ENCODE measurements at regions not wholly inside any gene's neighbourhood (a gene's known extent, or its start where the extent isn't known, plus 50 kb on each side); places are given as distances from the start of the nearest gene placed in this dataset.

DNA sequence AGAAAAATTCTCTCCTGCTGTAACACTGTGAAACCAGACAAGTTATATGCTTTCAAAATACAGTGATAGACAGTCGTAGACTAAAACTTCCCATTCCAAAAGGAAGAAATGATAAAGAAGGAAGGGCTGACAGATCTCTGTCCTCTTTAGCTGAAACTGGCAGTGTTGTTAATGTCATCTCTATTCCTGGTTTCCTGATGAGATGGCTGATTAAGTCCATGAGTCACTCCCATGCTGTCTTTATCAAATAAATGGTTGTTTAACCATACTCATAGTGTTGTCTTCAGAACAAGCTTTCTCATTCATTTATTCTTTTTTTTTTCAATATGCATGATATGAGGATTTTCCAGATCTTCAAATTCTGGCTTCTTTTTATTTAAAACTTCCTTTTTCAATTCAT lies 952.2 kb upstream of the WWC1 start:
- H3K9me2 ChIP-seq (ENCODE audit: insufficient read depth), result no peaks in the 10 kb centered on the region
- H3K4me1 ChIP-seq (ENCODE audit: insufficient read depth), result no peaks in the 10 kb centered on the region
- no peak overlapping the region for H3K4me2 ChIP-seq (ENCODE audit: unreplicated experiment)
- no peak overlapping the region for H3K9ac ChIP-seq
- H3K27ac ChIP-seq, result no peak overlapping the region
- no peak for DNase-seq
- H3K36me3 ChIP-seq (ENCODE audit: low read depth), result no peaks in the 10 kb centered on the region
- H3K27me3 ChIP-seq (replicated peaks; ENCODE audit: insufficient read depth), result no peaks in the 10 kb centered on the region
- H3F3A ChIP-seq (ENCODE audit: insufficient read depth), result no peaks in the 10 kb centered on the region
- H3K4me3 ChIP-seq, result no peak overlapping the region
- 9 to 23% methylated on average over 1 of the region's 1 CpG for WGBS, 2 experiments (ENCODE audit: low coverage in 1 of 2, low lambda C conversion rate in 2 of 2, missing lambda C conversion rate in 2 of 2)
- in situ Hi-C loops (cut with MboI), result no loop called here
- TF ChIP-seq EZH2phosphoT487 (IDR thresholded peaks at IDR 0.05; ENCODE audit: insufficient read depth, low read depth) (no peak), EZH2 (IDR thresholded peaks at IDR 0.05; ENCODE audit: insufficient read depth, poor library complexity, severe bottlenecking) (no peak)
- H3K79me2 ChIP-seq (ENCODE audit: insufficient read depth), result no peaks in the 10 kb centered on the region
- no peaks in the 10 kb centered on the region for H4K20me1 ChIP-seq (ENCODE audit: insufficient read depth)
- no peak overlapping the region for H2AFZ ChIP-seq
- no peaks in the 10 kb centered on the region for H3K9me3 ChIP-seq (ENCODE audit: low read depth)

GRCh38 chr5:167346461-167346860 lies 945.0 kb upstream of the WWC1 start:
- TF ChIP-seq EZH2 (IDR thresholded peaks at IDR 0.05; ENCODE audit: insufficient read depth, poor library complexity, severe bottlenecking) (no peak), EZH2phosphoT487 (IDR thresholded peaks at IDR 0.05; ENCODE audit: insufficient read depth, low read depth) (no peak)
- no peak overlapping the region for H3K27ac ChIP-seq
- in situ Hi-C loops (cut with MboI), result no loop called here
- no peak for DNase-seq
- no peaks in the 10 kb centered on the region for H3K36me3 ChIP-seq (ENCODE audit: low read depth)
- H3K79me2 ChIP-seq (ENCODE audit: insufficient read depth), result no peaks in the 10 kb centered on the region
- no peak overlapping the region for H2AFZ ChIP-seq
- no peak overlapping the region for H3K4me2 ChIP-seq (ENCODE audit: unreplicated experiment)
- H4K20me1 ChIP-seq (ENCODE audit: insufficient read depth), result no peaks in the 10 kb centered on the region
- no peaks in the 10 kb centered on the region for H3F3A ChIP-seq (ENCODE audit: insufficient read depth)
- no peaks in the 10 kb centered on the region for H3K9me2 ChIP-seq (ENCODE audit: insufficient read depth)
- H3K9me3 ChIP-seq (ENCODE audit: low read depth), result no peaks in the 10 kb centered on the region
- WGBS, 2 experiments (ENCODE audit: low coverage in 1 of 2, low lambda C conversion rate in 2 of 2, missing lambda C conversion rate in 2 of 2), result 13 to 17% methylated on average over 4 of the region's 4 CpGs
- H3K9ac ChIP-seq, result no peak overlapping the region
- no peaks in the 10 kb centered on the region; the same call in 1 of the 2 replicates for H3K27me3 ChIP-seq (replicated peaks; ENCODE audit: insufficient read depth)
- no peak overlapping the region for H3K4me3 ChIP-seq
- H3K4me1 ChIP-seq (ENCODE audit: insufficient read depth), result no peaks in the 10 kb centered on the region

DNA sequence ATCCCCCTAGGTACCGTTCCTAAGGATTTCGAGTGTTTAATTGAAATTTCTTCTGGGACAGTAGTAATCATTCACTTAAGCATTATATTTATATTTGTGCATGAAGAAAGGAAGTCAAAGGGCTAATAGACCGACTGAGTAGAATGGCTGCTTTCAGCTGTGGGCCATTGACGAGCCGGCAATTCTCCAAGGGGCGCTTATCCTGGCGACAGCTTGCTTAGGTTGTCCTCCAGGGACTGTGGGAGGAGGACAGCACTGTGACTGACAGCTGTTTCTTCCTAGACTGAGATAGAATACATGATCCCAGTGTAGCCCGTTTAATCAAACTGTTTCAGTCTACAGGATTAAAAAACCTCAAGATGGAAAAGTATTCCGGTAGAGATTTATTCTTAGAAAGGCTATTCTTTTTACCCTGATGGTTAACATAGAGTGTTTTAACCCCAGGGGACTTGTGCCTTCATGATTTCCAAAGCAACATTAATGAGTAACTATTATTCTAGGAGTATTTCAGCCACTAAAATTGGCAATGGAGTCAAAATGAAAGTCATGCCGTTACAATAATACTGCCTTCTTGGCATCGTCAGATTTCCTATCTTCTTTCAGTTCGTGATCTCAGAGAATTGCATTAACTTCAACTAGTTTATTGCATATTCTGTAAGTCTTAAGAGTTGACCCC lies 943.1 kb upstream of the WWC1 start:
- H3K9me2 ChIP-seq (ENCODE audit: insufficient read depth), result no peaks in the 10 kb centered on the region
- H3K4me2 ChIP-seq (ENCODE audit: unreplicated experiment), result no peak overlapping the region
- no peaks in the 10 kb centered on the region; the same call in 1 of the 2 replicates for H3K27me3 ChIP-seq (replicated peaks; ENCODE audit: insufficient read depth)
- in situ Hi-C loops (cut with MboI), result no loop called here
- no peak overlapping the region for H3K27ac ChIP-seq
- no peak overlapping the region for H3K9ac ChIP-seq
- no peaks in the 10 kb centered on the region for H3F3A ChIP-seq (ENCODE audit: insufficient read depth)
- no peak for DNase-seq
- no peaks in the 10 kb centered on the region for H3K79me2 ChIP-seq (ENCODE audit: insufficient read depth)
- H3K36me3 ChIP-seq (ENCODE audit: low read depth), result no peaks in the 10 kb centered on the region
- WGBS, 2 experiments (ENCODE audit: low coverage in 1 of 2, low lambda C conversion rate in 2 of 2, missing lambda C conversion rate in 2 of 2), result 51 to 52% methylated on average over 12 of the region's 12 CpGs
- no peak overlapping the region for H2AFZ ChIP-seq
- no peaks in the 10 kb centered on the region for H3K9me3 ChIP-seq (ENCODE audit: low read depth)
- H3K4me1 ChIP-seq (ENCODE audit: insufficient read depth), result no peaks in the 10 kb centered on the region
- H4K20me1 ChIP-seq (ENCODE audit: insufficient read depth), result no peaks in the 10 kb centered on the region
- TF ChIP-seq EZH2phosphoT487 (IDR thresholded peaks at IDR 0.05; ENCODE audit: insufficient read depth, low read depth), result no peak
- TF ChIP-seq EZH2 (IDR thresholded peaks at IDR 0.05; ENCODE audit: insufficient read depth, poor library complexity, severe bottlenecking), result no peak
- H3K4me3 ChIP-seq, result no peak overlapping the region

DNA sequence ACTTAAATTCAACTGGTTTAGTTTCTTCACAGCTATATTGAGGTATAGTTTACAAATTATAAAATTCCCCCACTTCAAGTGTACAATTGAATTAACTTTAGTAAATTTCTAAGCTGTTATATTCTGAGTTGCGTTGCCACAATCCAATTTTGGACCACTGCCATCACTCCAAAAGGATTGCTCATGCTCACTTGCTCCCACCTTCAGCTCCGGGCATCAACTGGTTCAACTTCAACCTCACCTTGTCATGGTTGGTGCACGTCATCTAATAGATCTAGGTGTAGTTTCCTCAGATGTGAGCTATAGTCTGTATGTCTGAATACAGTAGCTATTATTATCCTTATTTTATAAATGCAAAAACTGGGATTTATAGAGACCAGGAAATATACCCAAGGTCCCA lies 942.5 kb upstream of the WWC1 start:
- in situ Hi-C loops (cut with MboI), result no loop called here
- no peaks in the 10 kb centered on the region for H3F3A ChIP-seq (ENCODE audit: insufficient read depth)
- no peak overlapping the region for H3K4me3 ChIP-seq
- TF ChIP-seq EZH2phosphoT487 (IDR thresholded peaks at IDR 0.05; ENCODE audit: insufficient read depth, low read depth), result no peak
- no peak for TF ChIP-seq EZH2 (IDR thresholded peaks at IDR 0.05; ENCODE audit: insufficient read depth, poor library complexity, severe bottlenecking)
- H3K36me3 ChIP-seq (ENCODE audit: low read depth), result no peaks in the 10 kb centered on the region
- WGBS, 2 experiments (ENCODE audit: low coverage in 1 of 2, low lambda C conversion rate in 2 of 2, missing lambda C conversion rate in 2 of 2), result 27 to 29% methylated on average over 3 of the region's 3 CpGs
- no peaks in the 10 kb centered on the region for H3K4me1 ChIP-seq (ENCODE audit: insufficient read depth)
- no peak for DNase-seq
- H2AFZ ChIP-seq, result no peak overlapping the region
- no peaks in the 10 kb centered on the region for H3K9me2 ChIP-seq (ENCODE audit: insufficient read depth)
- H4K20me1 ChIP-seq (ENCODE audit: insufficient read depth), result no peaks in the 10 kb centered on the region
- H3K27ac ChIP-seq, result no peak overlapping the region
- H3K4me2 ChIP-seq (ENCODE audit: unreplicated experiment), result no peak overlapping the region
- peaks cover 2% of the 10 kb centered on the region for H3K27me3 ChIP-seq (replicated peaks; ENCODE audit: insufficient read depth)
- H3K79me2 ChIP-seq (ENCODE audit: insufficient read depth), result no peaks in the 10 kb centered on the region
- no peaks in the 10 kb centered on the region for H3K9me3 ChIP-seq (ENCODE audit: low read depth)
- H3K9ac ChIP-seq, result no peak overlapping the region
